B cell (primary cell): ENCODE measurements at regions not wholly inside any gene's neighbourhood (a gene's known extent, or its start where the extent isn't known, plus 50 kb on each side); places are given as distances from the start of the nearest gene placed in this dataset.

Experiments
- ATAC-seq: fragments of 200-7000 bp; cut with Tn5 transposase; one replicate; pipeline ENCODE4 v1.10.0; 2021; ENCODE audit warnings: low read depth, mild to moderate bottlenecking, moderate number of reproducible peaks, moderate library complexity
- CTCF ChIA-PET: fragments of 350-600 bp; sonication (Branson Sonifier 250); formaldehyde crosslinking; loops from one replicate; lab custom pipeline; 2021; ENCODE audit warnings: antibody characterized with exemption, inconsistent platforms; lab: Charles Lee
- POLR2A ChIA-PET: fragments of 350-600 bp; sonication (Branson Sonifier 250); formaldehyde crosslinking; loops from one replicate; lab custom pipeline; 2021; ENCODE audit warnings: antibody characterized with exemption; lab: Charles Lee
- DNase-seq: peaks from one replicate; pipeline ENCODE4 v3.0.0; 2013
- H2AFZ ChIP-seq: 2 replicates; pipeline ENCODE4 v1.6.1; 2012; ENCODE audit warnings: mild to moderate bottlenecking, low read depth, low read length; ENCODE audit not compliant: insufficient read depth, poor library complexity, severe bottlenecking
- H3K27ac ChIP-seq, 2 donors: 1 replicate in 1 of 2; 2 replicates in 1 of 2; pipeline ENCODE4 v1.5.1; 2012 to 2013; ENCODE audit warnings: low read length in 2 of 2, mild to moderate bottlenecking in 2 of 2, moderate library complexity in 1 of 2
- H3K27me3 ChIP-seq, 4 experiments: fragments of 200-600 bp in 1 of 4; sonication (generic) in 1 of 4; replicated peaks in 1 of 4; 1 replicate in 2 of 4; 2 replicates in 2 of 4; pipeline versions ENCODE4 v1.6.1 to v1.7.0; 2013 to 2016; ENCODE audit warnings: low read length in 3 of 4, mild to moderate bottlenecking in 2 of 4, mixed read lengths in 1 of 4, moderate library complexity in 1 of 4; ENCODE audit not compliant: insufficient read depth in 4 of 4, control insufficient read depth in 3 of 4; ENCODE audit errors: control extremely low read depth in 1 of 4
- H3K36me3 ChIP-seq, 2 experiments: replicated peaks in 1 of 2; 1 replicate in 1 of 2; 2 replicates in 1 of 2; pipeline versions ENCODE4 v1.6.1 to v1.7.1; 2013; ENCODE audit warnings: low read length in 1 of 2; ENCODE audit not compliant: insufficient read depth in 2 of 2, control insufficient read depth in 1 of 2; ENCODE audit errors: control extremely low read depth in 1 of 2, extremely low read depth in 1 of 2
- H3K4me1 ChIP-seq, 2 donors: fragments of 200-600 bp in 1 of 2; sonication (generic) in 1 of 2; 1 replicate in 1 of 2; 2 replicates in 1 of 2; pipeline versions ENCODE4 v1.5.1 to v1.6.1; 2013 to 2017; ENCODE audit warnings: low read length in 2 of 2; ENCODE audit not compliant: control insufficient read depth in 2 of 2, insufficient read depth in 2 of 2
- H3K4me2 ChIP-seq: replicated peaks from 2 replicates; pipeline ENCODE3; 2012; ENCODE audit warnings: mild to moderate bottlenecking, low read depth, low read length; ENCODE audit not compliant: poor library complexity, severe bottlenecking
- H3K4me3 ChIP-seq, 5 experiments: fragments of 200-600 bp in 1 of 5; sonication (generic) in 1 of 5; 1 replicate in 3 of 5; 2 replicates in 2 of 5; pipeline versions ENCODE4 v1.5.1 to v1.7.0; 2011 to 2016; ENCODE audit warnings: low read length in 4 of 5, mild to moderate bottlenecking in 4 of 5, low read depth in 2 of 5, control low read depth in 1 of 5, moderate library complexity in 1 of 5; ENCODE audit not compliant: insufficient read depth in 1 of 5; ENCODE audit errors: control extremely low read depth in 1 of 5, extremely low read depth in 1 of 5
- H3K79me2 ChIP-seq: fragments of 200-600 bp; sonication (generic); one replicate; pipeline ENCODE4 v1.6.0; 2016; ENCODE audit warnings: low read length; ENCODE audit not compliant: control insufficient read depth, insufficient read depth
- H3K9ac ChIP-seq: fragments of 200-600 bp; sonication (generic); 2 replicates; pipeline ENCODE4 v1.6.1; 2017; ENCODE audit warnings: mild to moderate bottlenecking, low read length, moderate library complexity
- H3K9me3 ChIP-seq, 3 donors: one replicate each; pipeline versions ENCODE4 v1.6.1 to v1.7.1; 2013; ENCODE audit warnings: low read length in 2 of 3; ENCODE audit not compliant: control insufficient read depth in 2 of 3, insufficient read depth in 1 of 3; ENCODE audit errors: control extremely low read depth in 1 of 3
- H4K20me1 ChIP-seq: 2 replicates; pipeline ENCODE4 v1.6.0; 2012; ENCODE audit warnings: mild to moderate bottlenecking, low read length; ENCODE audit not compliant: insufficient read depth, control insufficient read depth, poor library complexity, severe bottlenecking
- H3K27ac Mint-ChIP-seq: one replicate; pipeline ENCODE4 v1.8.0; 2021; ENCODE audit warnings: mixed read lengths
- H3K27me3 Mint-ChIP-seq: one replicate; pipeline ENCODE4 v1.8.0; 2021; ENCODE audit warnings: mixed read lengths
- H3K4me1 Mint-ChIP-seq: one replicate; pipeline ENCODE4 v1.8.0; 2021; ENCODE audit warnings: mixed read lengths
- H3K4me3 Mint-ChIP-seq: one replicate; pipeline ENCODE4 v1.8.0; 2021; ENCODE audit warnings: mixed read lengths
- H3K9me3 Mint-ChIP-seq: one replicate; pipeline ENCODE4 v1.8.0; 2022; ENCODE audit warnings: mixed read lengths; ENCODE audit not compliant: insufficient read depth
- CTCF ChIP-seq: fragments of 200-600 bp; IDR thresholded peaks from one replicate; pipeline ENCODE4 v1.8.0; 2022; ENCODE audit warnings: antibody characterized with exemption, mild to moderate bottlenecking
- EZH2 ChIP-seq: IDR thresholded peaks from 2 replicates; pipeline ENCODE4 v1.6.1; 2012; ENCODE audit warnings: borderline replicate concordance, low read depth, mild to moderate bottlenecking, moderate library complexity, low read length; ENCODE audit not compliant: insufficient read depth, poor library complexity, severe bottlenecking
- WGBS: methylation state at CpG from one replicate; pipeline ENCODE4 v1.1.5; 2013; ENCODE audit warnings: missing lambda C conversion rate; ENCODE audit not compliant: insufficient coverage; 5-methylcytosine and 5-hydroxymethylcytosine counted together
- intact Hi-C: fragments of 100-400 bp; cut with micrococcal nuclease; formaldehyde crosslinking; loops from one replicate; pipeline ENCODE4 v1.10.0; 2022

GRCh38 chr5:74153255-74153790 lies 487.2 kb downstream of the ENC1 start:
- TF ChIP-seq CTCF: no peak
- no peak for TF ChIP-seq EZH2
- Histone ChIP-seq H4K20me1 (no peaks in the 10 kb centered on the region), H3K27me3 (no peaks in the 10 kb centered on the region), H3K36me3 (no peaks in the 10 kb centered on the region), H3K4me2 (no peak overlapping the region), H3K27ac (no peak overlapping the region), H3K79me2 (no peaks in the 10 kb centered on the region), H3K9me3 (peaks cover 0 to under 1% (median 0%) of the 10 kb centered on the region in 3 donors), H3K4me1 (no peaks in the 10 kb centered on the region), H3K4me3 (no peak overlapping the region), H2AFZ (no peak overlapping the region), H3K9ac (no peak overlapping the region)
- ATAC-seq (no peak), DNase-seq (no peak)
- intact Hi-C loops: no loop called here
- Mint-ChIP-seq H3K9me3 (no peaks in the 10 kb centered on the region), H3K27me3 (peaks cover 13% of the 10 kb centered on the region), H3K4me1 (no peaks in the 10 kb centered on the region), H3K27ac (no peak overlapping the region), H3K4me3 (no peak overlapping the region)
- 100% methylated on average over 1 of the region's 1 CpG for WGBS
- CTCF ChIA-PET: no interaction called here
- POLR2A ChIA-PET: no interaction called here

- no peaks in the 10 kb centered on the region for H4K20me1 ChIP-seq
- intact Hi-C loops: no loop called here
- Mint-ChIP-seq H3K27ac (no peak overlapping the region), H3K9me3 (no peaks in the 10 kb centered on the region), H3K4me3 (no peak overlapping the region), H3K4me1 (no peaks in the 10 kb centered on the region), H3K27me3 (peaks cover 14% of the 10 kb centered on the region)
- H2AFZ ChIP-seq: no peak overlapping the region
- no CpG with 5 or more reads among the region's 6 CpGs for WGBS
- DNase-seq (no peak), ATAC-seq (no peak)
- CTCF ChIA-PET: no interaction called here
- H3K4me3 ChIP-seq: no peak overlapping the region
- H3K27me3 ChIP-seq: no peaks in the 10 kb centered on the region
- no peak overlapping the region for H3K4me2 ChIP-seq
- H3K9ac ChIP-seq: no peak overlapping the region
- no peak for TF ChIP-seq EZH2
- TF ChIP-seq CTCF: no peak
- H3K79me2 ChIP-seq: no peaks in the 10 kb centered on the region
- H3K4me1 ChIP-seq: no peaks in the 10 kb centered on the region
- H3K27ac ChIP-seq: no peak overlapping the region
- H3K36me3 ChIP-seq: no peaks in the 10 kb centered on the region
- H3K9me3 ChIP-seq: peaks cover 0 to 2% (median 0%) of the 10 kb centered on the region in 3 donors
- POLR2A ChIA-PET: no interaction called here
Observed at GRCh38 chr5:74152625-74153254, 487.8 kb downstream of the ENC1 start.
